Ovary (tissue), 7 donors: ENCODE measurements at regions not wholly inside any gene's neighbourhood (a gene's known extent, or its start where the extent isn't known, plus 50 kb on each side); places are given as distances from the start of the nearest gene placed in this dataset.
"Not testable (repeated sequence)": the region's sequence is repeated elsewhere in the genome, so short reads cannot be mapped to it uniquely, and the experiment has no call there.

Experiments
- DNase-seq, 5 donors: peaks; one replicate each; pipeline ENCODE4 v3.0.0-alpha.2; 2019 to 2020
- H3K27ac ChIP-seq, 2 donors: fragments of 200-600 bp; one replicate each; pipeline versions ENCODE4 v1.5.1 to v1.8.0; 2019 to 2022
- H3K27me3 ChIP-seq: fragments of 200-600 bp; one replicate; pipeline ENCODE4 v1.8.0; 2022
- H3K36me3 ChIP-seq: fragments of 200-600 bp; sonication (generic); one replicate; pipeline ENCODE4 v1.5.1; 2019
- H3K4me1 ChIP-seq: one replicate; pipeline ENCODE4 v1.8.1; 2013; ENCODE audit warnings: mild to moderate bottlenecking, moderate library complexity; ENCODE audit not compliant: insufficient read depth
- H3K4me3 ChIP-seq: fragments of 200-600 bp; sonication (generic); one replicate; pipeline ENCODE4 v1.5.1; 2017
- H3K9me3 ChIP-seq, 2 donors: fragments of 200-600 bp in 1 of 2; sonication (generic) in 1 of 2; one replicate each; pipeline versions ENCODE4 v1.5.1 to v1.8.1; 2013 to 2019; ENCODE audit warnings: mild to moderate bottlenecking in 1 of 2, moderate library complexity in 1 of 2
- EP300 ChIP-seq: sonication (generic); formaldehyde crosslinking; IDR thresholded peaks from one replicate; pipeline ENCODE4 v1.6.1; 2017; ENCODE audit warnings: antibody characterized with exemption
- POLR2A ChIP-seq: fragments of 450-650 bp; IDR thresholded peaks from one replicate; pipeline ENCODE4 v1.6.1; 2017; ENCODE audit warnings: antibody characterized with exemption, mild to moderate bottlenecking, moderate library complexity
- WGBS, 3 donors: extraction: QIAGEN DNeasy Blood & Tissue Kit in 1 of 3; methylation state at CpG; one replicate each; pipeline versions ENCODE4 v1.1.5 to v1.1.7; 2013 to 2017; 5-methylcytosine and 5-hydroxymethylcytosine counted together
- intact Hi-C, 4 donors: fragments of 100-400 bp; cut with DNase I; formaldehyde crosslinking; loops; one replicate each; pipeline versions ENCODE4 v1.11.0 to v1.15.1; 2022 to 2023
- TF ChIP-seq, protein P1 (sequence below), 3 donors: fragments of 450-650 bp in 2 of 3; fragments of 200-600 bp in 1 of 3; IDR thresholded peaks; one replicate each; pipeline versions ENCODE4 v1.5.1 to v1.8.0; 2016 to 2022; ENCODE audit warnings: antibody characterized with exemption in 3 of 3, mild to moderate bottlenecking in 1 of 3
- donor health status: DM: no; HTN: no; CAD: no; lungs with moderate emphysema.
- donor health status: DM: no; HTN: no; CAD: no.
- donor health status: Bipolar disorder and iron deficiency.
- donor health status: DM: no; HTN: no; CAD: no.
- donor health status: DM: yes; HTN: yes; CAD: no.

DNA sequence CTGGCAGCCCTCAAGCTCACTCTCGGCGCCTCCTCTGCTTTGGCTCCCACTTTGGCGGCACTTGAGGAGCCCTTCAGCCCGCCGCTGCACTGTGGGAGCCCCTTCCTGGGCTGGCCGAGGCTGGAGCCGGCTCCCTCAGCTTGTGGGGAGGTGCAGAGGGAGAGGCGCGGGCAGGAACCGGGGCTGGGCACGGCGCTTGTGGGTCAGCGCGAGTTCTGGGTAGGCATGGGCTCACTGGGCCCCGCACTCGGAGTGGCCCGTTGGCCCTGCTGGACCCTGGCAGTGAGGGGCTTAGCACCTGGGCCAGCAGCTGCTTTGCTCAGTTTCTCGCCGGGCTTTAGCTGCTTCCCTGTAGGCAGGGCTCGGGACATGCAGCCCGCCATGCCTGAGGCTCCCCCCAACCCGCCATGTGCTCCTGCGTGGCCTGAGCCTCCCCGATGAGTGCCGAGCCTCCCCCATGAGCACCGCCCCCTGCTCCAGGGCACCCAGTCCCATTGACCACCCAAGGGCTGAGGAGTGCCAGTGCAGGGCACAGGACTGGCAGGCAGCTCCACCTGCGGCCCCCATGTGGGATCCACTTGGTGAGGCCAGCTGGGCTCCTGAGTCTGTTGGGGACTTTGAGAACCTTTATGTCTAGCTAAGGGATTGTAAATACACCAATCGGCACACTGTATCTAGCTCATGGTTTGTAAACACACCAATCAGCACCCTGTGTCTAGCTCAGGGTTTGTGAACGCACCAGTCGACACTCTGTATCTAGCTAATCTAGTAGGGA is 101.5 kb upstream of the DRD5 start:
- H3K9me3 ChIP-seq: no peaks in the 10 kb centered on the region
- DNase-seq: no peak
- no peaks in the 10 kb centered on the region for H3K4me1 ChIP-seq
- H3K4me3 ChIP-seq: no peak overlapping the region
- TF ChIP-seq, protein P1, sequence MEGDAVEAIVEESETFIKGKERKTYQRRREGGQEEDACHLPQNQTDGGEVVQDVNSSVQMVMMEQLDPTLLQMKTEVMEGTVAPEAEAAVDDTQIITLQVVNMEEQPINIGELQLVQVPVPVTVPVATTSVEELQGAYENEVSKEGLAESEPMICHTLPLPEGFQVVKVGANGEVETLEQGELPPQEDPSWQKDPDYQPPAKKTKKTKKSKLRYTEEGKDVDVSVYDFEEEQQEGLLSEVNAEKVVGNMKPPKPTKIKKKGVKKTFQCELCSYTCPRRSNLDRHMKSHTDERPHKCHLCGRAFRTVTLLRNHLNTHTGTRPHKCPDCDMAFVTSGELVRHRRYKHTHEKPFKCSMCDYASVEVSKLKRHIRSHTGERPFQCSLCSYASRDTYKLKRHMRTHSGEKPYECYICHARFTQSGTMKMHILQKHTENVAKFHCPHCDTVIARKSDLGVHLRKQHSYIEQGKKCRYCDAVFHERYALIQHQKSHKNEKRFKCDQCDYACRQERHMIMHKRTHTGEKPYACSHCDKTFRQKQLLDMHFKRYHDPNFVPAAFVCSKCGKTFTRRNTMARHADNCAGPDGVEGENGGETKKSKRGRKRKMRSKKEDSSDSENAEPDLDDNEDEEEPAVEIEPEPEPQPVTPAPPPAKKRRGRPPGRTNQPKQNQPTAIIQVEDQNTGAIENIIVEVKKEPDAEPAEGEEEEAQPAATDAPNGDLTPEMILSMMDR (IDR thresholded peaks at IDR 0.05): no peak
- TF ChIP-seq EP300: no peak
- no peak for TF ChIP-seq POLR2A
- intact Hi-C loops: no loop called here
- 93 to 98% (median 96%) methylated on average over 29 to 30 of the region's 30 CpGs for WGBS, 3 donors
- H3K36me3 ChIP-seq: no peaks in the 10 kb centered on the region
- H3K27ac ChIP-seq: no peak overlapping the region
- no peaks in the 10 kb centered on the region for H3K27me3 ChIP-seq

DNA sequence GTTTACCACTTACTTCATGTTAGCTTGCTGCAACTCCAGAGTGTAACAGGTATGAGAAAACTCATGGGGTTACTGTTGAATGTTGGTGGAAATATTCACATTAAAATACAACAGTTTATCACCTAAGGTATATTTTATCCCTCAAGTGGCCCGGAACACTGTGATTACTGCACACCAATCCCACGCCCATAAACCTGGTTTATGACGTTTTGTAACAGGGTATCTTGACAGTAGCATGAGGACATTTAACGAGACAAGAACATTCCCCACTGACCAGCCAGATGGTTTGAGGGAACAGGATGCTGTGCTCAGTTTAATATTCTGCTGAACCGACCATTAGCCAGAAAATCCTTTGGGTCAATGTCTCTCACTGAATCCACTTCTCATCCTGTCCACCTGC is 98.3 kb upstream of the DRD5 start:
- H3K36me3 ChIP-seq, H3K4me1 ChIP-seq, H3K27ac ChIP-seq, H3K4me3 ChIP-seq, intact Hi-C loops, H3K27me3 ChIP-seq, H3K9me3 ChIP-seq, DNase-seq: not testable (repeated sequence)
- WGBS, 3 donors: 66 to 79% (median 75%) methylated on average over 5 of the region's 5 CpGs

DNA sequence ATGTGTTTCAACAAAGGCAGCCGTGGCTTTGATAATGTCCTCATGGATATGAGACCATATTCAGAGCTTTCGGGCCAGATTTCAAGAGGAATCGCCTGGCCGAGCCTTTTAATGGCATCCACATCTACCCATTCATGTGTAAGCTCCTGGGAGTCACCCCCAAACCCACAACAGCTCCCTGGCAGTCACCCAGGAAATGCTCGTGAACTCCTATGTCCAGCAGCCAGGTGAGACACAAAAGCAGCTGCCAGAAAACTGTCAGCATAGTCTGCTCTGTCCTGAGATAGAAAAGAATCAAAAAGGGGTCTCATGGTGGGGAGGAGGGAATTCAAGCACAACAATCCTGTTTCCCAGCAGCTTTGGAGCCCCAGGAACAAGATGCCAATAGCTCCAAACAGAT is 96.4 kb upstream of the DRD5 start:
- DNase-seq, H3K4me1 ChIP-seq, H3K4me3 ChIP-seq, H3K27me3 ChIP-seq, intact Hi-C loops, H3K36me3 ChIP-seq, H3K9me3 ChIP-seq, H3K27ac ChIP-seq: not testable (repeated sequence)
- WGBS, 3 donors: 45 to 51% (median 47%) methylated on average over 5 of the region's 5 CpGs

DNA sequence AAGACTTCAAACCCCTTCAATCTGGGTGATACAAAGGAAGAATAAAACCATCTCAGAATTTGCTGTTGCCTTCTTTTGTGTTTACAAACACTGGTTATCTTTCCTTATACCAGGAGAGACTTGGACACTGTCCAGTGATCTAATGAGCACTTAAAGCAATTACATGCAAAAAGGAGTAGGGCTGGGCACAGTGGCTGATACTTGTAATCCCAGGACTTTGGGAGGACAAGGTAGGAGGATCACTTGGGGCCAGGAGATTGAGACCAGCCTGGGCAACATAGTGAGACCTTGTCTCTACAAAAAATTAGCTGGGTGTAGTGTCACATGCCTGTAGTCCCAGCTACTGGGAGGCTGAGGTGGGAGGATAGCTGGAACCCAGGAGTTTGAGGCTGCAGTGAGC is 95.7 kb upstream of the DRD5 start:
- TF ChIP-seq EP300: no peak
- no peak for TF ChIP-seq POLR2A
- TF ChIP-seq, protein P1 (IDR thresholded peaks at IDR 0.05): no peak
- no peaks in the 10 kb centered on the region for H3K4me1 ChIP-seq
- no peaks in the 10 kb centered on the region for H3K36me3 ChIP-seq
- H3K4me3 ChIP-seq: no peak overlapping the region
- no peak overlapping the region for H3K27ac ChIP-seq
- H3K27me3 ChIP-seq: no peaks in the 10 kb centered on the region
- DNase-seq: no peak
- intact Hi-C loops: no loop called here
- no peaks in the 10 kb centered on the region for H3K9me3 ChIP-seq

DNA sequence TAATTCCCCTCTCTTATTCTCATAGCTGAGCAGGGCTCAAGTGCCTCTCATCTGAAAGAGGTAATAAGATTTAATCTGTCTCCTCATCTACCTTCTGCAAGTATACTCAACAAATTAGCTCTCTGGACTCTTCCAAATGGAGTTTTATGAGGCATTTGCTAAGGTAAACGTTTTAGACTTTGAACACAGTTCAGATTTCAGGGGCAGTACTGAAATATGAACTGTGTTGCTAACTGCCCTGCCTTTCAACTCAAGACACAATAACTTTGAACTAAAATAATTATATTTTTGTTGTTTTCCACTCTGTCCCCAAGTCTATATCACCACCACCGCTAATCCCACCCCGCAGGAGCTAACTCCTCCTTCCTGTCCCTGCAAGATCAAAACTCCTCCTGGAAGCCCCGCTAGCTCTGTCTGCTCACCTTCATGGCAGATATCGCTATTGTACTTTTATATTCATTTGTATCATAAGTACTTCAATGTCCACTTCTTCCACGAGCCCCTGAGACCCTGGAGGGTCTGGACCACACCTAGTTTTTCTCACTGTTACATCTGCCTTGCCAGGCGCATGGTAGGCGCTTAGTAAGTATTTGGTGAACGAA is 90.7 kb upstream of the DRD5 start:
- intact Hi-C loops: loop anchor here in 1 of 4 donors (10.0 kb wide), 1 partner anchor 324 kb away; no protein-coding TSS in a partner anchor
- not testable (repeated sequence) for H3K36me3 ChIP-seq, H3K4me1 ChIP-seq, H3K9me3 ChIP-seq, DNase-seq, H3K27me3 ChIP-seq
- peak overlapping the region; percentile 67 for H3K4me3 ChIP-seq
- H3K27ac ChIP-seq: peak overlapping the region; percentile 59 to 88
- 5 to 8% (median 7%) methylated on average over 9 of the region's 9 CpGs for whole genome bisulfite sequencing, 3 donors
